Common myeloid progenitor, CD34-positive (primary cell): ENCODE measurements at regions not wholly inside any gene's neighbourhood (a gene's known extent, or its start where the extent isn't known, plus 50 kb on each side); places are given as distances from the start of the nearest gene placed in this dataset.

Experiments used
- CTCF ChIA-PET: fragments of 350-600 bp; sonication (Branson Sonifier 250); formaldehyde crosslinking; loops from one replicate; lab custom pipeline; 2021; ENCODE audit warnings: antibody characterized with exemption; lab: Charles Lee
- POLR2A ChIA-PET: fragments of 350-600 bp; sonication (Branson Sonifier 250); formaldehyde crosslinking; loops from one replicate; lab custom pipeline; 2021; ENCODE audit warnings: antibody characterized with exemption; lab: Charles Lee
- DNase-seq, 3 donors: peaks; one replicate each; pipeline versions ENCODE4 v3.0.0 to v3.0.0-alpha.2; 2013
- H3K27ac ChIP-seq, 2 experiments: 1 replicate in 1 of 2; 2 replicates in 1 of 2; pipeline ENCODE4 v1.7.0; 2013; ENCODE audit warnings: inconsistent platforms in 2 of 2, low read length in 2 of 2, mild to moderate bottlenecking in 2 of 2, low read depth in 1 of 2, moderate library complexity in 1 of 2; ENCODE audit not compliant: severe bottlenecking in 2 of 2, insufficient read depth in 1 of 2, poor library complexity in 1 of 2
- H3K27me3 ChIP-seq, 5 experiments: replicated peaks in 2 of 5; 1 replicate in 3 of 5; 2 replicates in 2 of 5; pipeline versions ENCODE4 v1.6.1 to v1.7.0; 2013; ENCODE audit warnings: low read length in 4 of 5, mild to moderate bottlenecking in 2 of 5, moderate library complexity in 2 of 5, inconsistent platforms in 1 of 5; ENCODE audit not compliant: insufficient read depth in 5 of 5, control insufficient read depth in 4 of 5
- H3K36me3 ChIP-seq, 4 experiments: 1 replicate in 2 of 4; 2 replicates in 2 of 4; pipeline versions ENCODE4 v1.6.1 to v1.7.0; 2013; ENCODE audit warnings: low read length in 3 of 4, control low read depth in 1 of 4, mild to moderate bottlenecking in 1 of 4; ENCODE audit not compliant: control insufficient read depth in 4 of 4, insufficient read depth in 4 of 4
- H3K4me1 ChIP-seq, 4 experiments: 1 replicate in 3 of 4; 2 replicates in 1 of 4; pipeline versions ENCODE4 v1.6.1 to v1.7.1; 2013; ENCODE audit warnings: low read length in 3 of 4, mild to moderate bottlenecking in 3 of 4, control low read depth in 1 of 4, inconsistent platforms in 1 of 4, moderate library complexity in 1 of 4; ENCODE audit not compliant: control insufficient read depth in 4 of 4, insufficient read depth in 4 of 4; ENCODE audit errors: control extremely low read depth in 1 of 4
- H3K4me3 ChIP-seq, 7 experiments: 1 replicate in 4 of 7; 2 replicates in 3 of 7; pipeline versions ENCODE4 v1.5.1 to v1.7.0; 2013; ENCODE audit warnings: mild to moderate bottlenecking in 7 of 7, low read length in 6 of 7, moderate library complexity in 6 of 7, inconsistent platforms in 2 of 7, low read depth in 2 of 7, control low read depth in 1 of 7; ENCODE audit not compliant: insufficient read depth in 4 of 7, control insufficient read depth in 1 of 7; ENCODE audit errors: extremely low read depth in 1 of 7
- H3K9me3 ChIP-seq, 5 experiments: 1 replicate in 4 of 5; 2 replicates in 1 of 5; pipeline versions ENCODE4 v1.6.1 to v1.7.1; 2013; ENCODE audit warnings: low read length in 4 of 5, mild to moderate bottlenecking in 2 of 5, inconsistent platforms in 1 of 5, low read depth in 1 of 5, moderate library complexity in 1 of 5; ENCODE audit not compliant: control insufficient read depth in 4 of 5, insufficient read depth in 2 of 5; ENCODE audit errors: control extremely low read depth in 1 of 5
- WGBS: methylation state at CpG from one replicate; pipeline ENCODE4 v1.1.5; 2013; ENCODE audit not compliant: insufficient coverage; 5-methylcytosine and 5-hydroxymethylcytosine counted together

DNA sequence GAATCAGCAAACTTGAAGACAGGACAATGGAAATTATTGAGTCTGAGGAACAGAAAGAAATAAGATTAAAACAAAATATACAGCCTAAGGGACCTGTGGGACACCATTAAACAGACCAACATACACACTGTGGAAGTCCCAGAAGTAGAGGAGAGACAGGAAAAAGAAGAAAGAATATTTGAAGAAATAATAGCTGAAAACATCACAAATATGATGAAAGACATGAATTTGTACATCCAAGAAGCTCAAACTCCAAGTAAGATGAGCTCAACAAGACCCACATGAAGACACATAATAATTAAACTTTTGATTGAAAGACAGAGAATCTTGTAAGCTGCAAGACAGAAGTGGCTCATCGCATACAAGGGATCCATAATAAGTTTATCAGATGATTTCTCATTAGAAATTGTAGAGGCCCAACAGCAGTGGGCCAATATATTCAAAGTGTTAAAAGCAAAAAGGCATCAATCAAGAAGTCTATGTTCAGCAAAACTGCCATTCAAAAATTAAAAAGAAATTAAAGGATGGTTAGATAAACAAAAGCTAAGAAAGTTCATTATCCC lies 311.3 kb upstream of the ADGRL2 start:
- POLR2A ChIA-PET, result no interaction called here
- H3K4me1 ChIP-seq, result no peaks in the 10 kb centered on the region

DNA sequence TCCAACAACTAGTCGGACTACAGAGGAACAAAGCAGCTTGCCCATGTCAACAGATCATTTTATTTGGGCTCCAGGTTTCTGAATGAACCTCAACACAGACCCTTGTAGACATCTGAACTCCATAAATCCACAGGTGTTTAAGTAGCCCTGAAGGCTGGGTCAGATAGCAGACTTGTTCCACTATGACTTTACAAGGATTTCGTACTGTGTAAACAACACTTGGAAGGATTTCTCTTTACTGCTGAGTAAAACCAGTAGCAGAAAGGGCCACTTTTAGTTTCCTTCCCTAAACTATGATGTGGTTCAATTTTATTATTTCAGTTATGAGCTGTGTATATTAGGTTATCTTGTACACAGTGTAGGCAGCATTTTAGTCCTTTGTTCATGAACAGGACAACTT lies 316.4 kb upstream of the ADGRL2 start:
- no peak for DNase-seq

More for the DNA sequence above, 311.3 kb upstream of the ADGRL2 start:
- H3K27me3 ChIP-seq, result no peaks in the 10 kb centered on the region
- H3K36me3 ChIP-seq, result no peaks in the 10 kb centered on the region
- H3K9me3 ChIP-seq, result peaks cover 0 to 10% (median 3%) of the 10 kb centered on the region in 5 experiments
- no peak overlapping the region for H3K27ac ChIP-seq
- no CpG with 5 or more reads among the region's 1 CpG for WGBS
- H3K4me3 ChIP-seq, result no peak overlapping the region
- no peak for DNase-seq
- CTCF ChIA-PET, result interaction anchor here (1.1 kb wide), 1 partner anchor 75 kb away, joined by 4 read pairs; no protein-coding TSS in a partner anchor

DNA sequence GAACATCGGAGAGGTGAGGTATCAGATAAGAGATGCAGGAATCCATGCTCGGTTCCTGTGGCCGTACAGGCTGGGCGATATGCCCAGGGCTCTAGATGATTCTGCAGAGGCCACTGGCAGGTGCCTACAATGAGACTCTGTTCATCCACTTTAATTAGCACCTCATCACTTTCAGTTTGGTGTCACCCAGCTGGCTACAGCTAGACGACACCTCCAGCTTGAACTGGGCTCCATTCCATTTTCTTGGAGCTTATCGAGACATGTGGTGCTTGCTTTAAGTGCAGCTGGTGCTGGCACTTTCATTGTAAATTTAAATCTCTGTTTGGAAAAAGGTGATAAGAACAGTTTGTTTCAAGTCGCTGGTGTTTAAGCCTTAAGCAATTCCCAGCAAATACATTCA lies 322.5 kb upstream of the ADGRL2 start:
- Histone ChIP-seq H3K4me3 (no peak overlapping the region), H3K9me3 (no peaks in the 10 kb centered on the region), H3K27ac (no peak overlapping the region), H3K27me3 (no peaks in the 10 kb centered on the region), H3K4me1 (peaks cover 2 to 13% (median 6%) of the 10 kb centered on the region in 4 experiments), H3K36me3 (no peaks in the 10 kb centered on the region)
- DNase-seq, result peak in 1 of 3 donors; percentile 27
- ChIA-PET POLR2A (no interaction called here), CTCF (no interaction called here)
- WGBS, result 43% methylated on average over 7 of the region's 7 CpGs

More for the DNA sequence above, 316.4 kb upstream of the ADGRL2 start:
- H3K4me1 ChIP-seq, result peaks cover 0 to 3% (median 0%) of the 10 kb centered on the region in 4 experiments
- no peaks in the 10 kb centered on the region for H3K27me3 ChIP-seq
- POLR2A ChIA-PET, result no interaction called here
- no peak overlapping the region for H3K27ac ChIP-seq
- WGBS, result no CpG with 5 or more reads among the region's 2 CpGs
- CTCF ChIA-PET, result no interaction called here
- H3K9me3 ChIP-seq, result peaks cover 0 to 7% (median under 1%) of the 10 kb centered on the region in 5 experiments
- H3K4me3 ChIP-seq, result no peak overlapping the region
- no peaks in the 10 kb centered on the region for H3K36me3 ChIP-seq

DNA sequence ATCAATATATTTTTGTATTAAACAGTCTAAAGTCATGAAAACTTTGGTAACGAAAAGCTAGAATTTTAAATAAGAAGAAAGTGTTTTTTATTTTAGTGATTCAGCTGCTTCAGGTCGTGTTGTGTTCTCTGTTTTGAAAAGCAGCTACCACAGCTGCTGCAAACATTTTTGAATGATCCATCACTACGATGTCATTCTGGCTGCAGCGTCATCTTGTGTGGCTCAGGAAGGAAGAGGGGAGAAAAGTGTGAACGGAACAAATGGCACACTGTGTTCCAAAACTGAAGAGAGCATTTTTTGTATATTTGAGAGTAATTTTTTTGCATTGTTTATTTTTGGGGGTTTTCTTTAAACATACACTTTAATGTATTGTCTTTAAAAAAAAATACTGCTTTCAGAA lies 323.0 kb upstream of the ADGRL2 start:
- no peaks in the 10 kb centered on the region for H3K9me3 ChIP-seq
- DNase-seq, result peak; percentile 18 to 87 (median 77)
- H3K27me3 ChIP-seq, result no peaks in the 10 kb centered on the region
- peak overlapping the region in 1 of 7 experiments; percentile 12 for H3K4me3 ChIP-seq
- CTCF ChIA-PET, result no interaction called here
- POLR2A ChIA-PET, result no interaction called here
- WGBS, result 0% methylated on average over 2 of the region's 5 CpGs
- H3K36me3 ChIP-seq, result no peaks in the 10 kb centered on the region
- no peak overlapping the region for H3K27ac ChIP-seq
- H3K4me1 ChIP-seq, result peaks cover 2 to 13% (median 6%) of the 10 kb centered on the region in 4 experiments

DNA sequence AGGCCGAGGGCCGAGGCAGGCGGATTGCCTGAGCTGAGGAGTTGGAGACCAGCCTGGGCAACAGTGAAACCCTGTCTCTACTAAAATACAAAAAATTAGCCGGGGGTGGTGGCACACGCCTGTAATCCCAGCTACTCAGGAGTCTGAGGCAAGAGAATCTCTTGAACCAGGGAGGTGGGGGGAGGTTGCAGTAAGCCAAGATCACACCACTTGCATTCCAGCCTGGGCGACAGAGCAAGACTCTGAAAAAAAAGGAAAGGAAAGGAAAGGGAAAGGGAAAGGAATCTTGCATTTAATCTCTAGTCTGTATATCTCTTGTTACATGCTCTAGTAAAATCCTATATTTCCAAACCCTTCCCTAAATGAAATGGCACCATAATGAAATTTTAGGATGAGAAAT lies 328.3 kb upstream of the ADGRL2 start:
- no peak for DNase-seq
- WGBS, result 94% methylated on average over 5 of the region's 6 CpGs
- H3K36me3 ChIP-seq, result no peaks in the 10 kb centered on the region
- ChIA-PET CTCF (no interaction called here), POLR2A (no interaction called here)
- no peak overlapping the region for H3K27ac ChIP-seq
- H3K4me3 ChIP-seq, result no peak overlapping the region
- peaks cover 2 to 19% (median 10%) of the 10 kb centered on the region in 4 experiments for H3K4me1 ChIP-seq
- H3K27me3 ChIP-seq, result no peaks in the 10 kb centered on the region
- H3K9me3 ChIP-seq, result no peaks in the 10 kb centered on the region

DNA sequence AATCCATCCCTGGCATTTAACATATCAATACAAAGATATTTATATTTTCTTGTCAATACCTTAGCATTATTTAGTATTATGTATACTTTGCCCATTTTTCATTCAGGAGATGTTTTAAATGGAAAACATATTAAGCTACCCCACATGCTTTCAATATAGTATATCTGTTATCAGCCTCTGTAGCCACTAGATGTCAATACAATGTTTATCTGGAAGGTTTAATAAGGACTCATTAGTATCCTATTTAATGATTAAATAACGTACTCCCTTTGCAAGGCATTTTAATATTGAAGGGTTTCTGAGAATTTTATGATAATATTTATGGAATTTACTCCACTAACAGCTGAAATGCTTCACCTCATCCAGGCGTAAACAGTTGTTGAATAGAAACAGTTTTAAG lies 329.5 kb upstream of the ADGRL2 start:
- Histone ChIP-seq H3K36me3 (no peaks in the 10 kb centered on the region), H3K27ac (no peak overlapping the region), H3K4me1 (peaks cover 0 to 18% (median 9%) of the 10 kb centered on the region in 4 experiments), H3K4me3 (no peak overlapping the region), H3K9me3 (no peaks in the 10 kb centered on the region), H3K27me3 (no peaks in the 10 kb centered on the region)
- POLR2A ChIA-PET, result no interaction called here
- DNase-seq, result no peak
- CTCF ChIA-PET, result no interaction called here
- WGBS, result no CpG with 5 or more reads among the region's 2 CpGs

DNA sequence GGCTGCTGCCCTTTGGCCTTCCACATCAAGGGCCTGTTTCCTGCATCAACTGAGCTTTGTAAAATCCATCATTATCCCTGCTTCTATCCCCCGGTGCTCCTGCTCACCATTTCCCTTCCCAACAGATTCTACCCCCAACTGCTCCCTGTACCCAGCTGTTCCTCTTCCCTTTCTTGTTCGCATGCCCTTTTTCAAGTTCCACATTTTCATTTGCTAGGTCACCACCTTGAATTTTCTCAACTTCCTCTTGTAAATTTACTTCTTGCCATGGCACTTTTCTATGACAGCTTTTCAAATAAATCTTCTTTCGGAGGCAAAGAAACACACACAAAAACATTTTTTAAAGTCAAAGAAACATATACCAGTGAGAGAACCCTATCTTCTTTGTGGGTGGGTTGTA lies 330.5 kb upstream of the ADGRL2 start:
- Histone ChIP-seq H3K4me1 (peaks cover 0 to 18% (median 9%) of the 10 kb centered on the region in 4 experiments), H3K27ac (no peak overlapping the region), H3K36me3 (no peaks in the 10 kb centered on the region), H3K4me3 (peak overlapping the region in 1 of 7 experiments; percentile 21), H3K9me3 (no peaks in the 10 kb centered on the region), H3K27me3 (no peaks in the 10 kb centered on the region)
- peak; percentile 29 to 83 (median 76) for DNase-seq
- POLR2A ChIA-PET, result no interaction called here
- 0% methylated on average over 2 of the region's 3 CpGs for WGBS
- CTCF ChIA-PET, result interaction anchor here (1.2 kb wide), 1 partner anchor 12 kb away, joined by 3 read pairs; no protein-coding TSS in a partner anchor
